HCT116 (cell line): ENCODE measurements at regions not wholly inside any gene's neighbourhood (a gene's known extent, or its start where the extent isn't known, plus 50 kb on each side); places are given as distances from the start of the nearest gene placed in this dataset.

Source experiments
- ATAC-seq: fragments of 200-7000 bp; cut with Tn5 transposase; 2 replicates; pipeline ENCODE4 v1.9.1; 2020; ENCODE audit warnings: mild to moderate bottlenecking, moderate library complexity
- BruUV-seq: library from RNA; stranded (reverse); fragments of 400-500 nt; replicated peaks from 2 replicates; lab custom pipeline; 2021; lab: Mats Ljungman, UMichigan
- CTCF ChIA-PET: fragments of 300-600 bp; sonication (Branson Sonifier 250); formaldehyde crosslinking; loops from one replicate; lab custom pipeline; 2021; ENCODE audit warnings: antibody characterized with exemption; lab: Charles Lee
- POLR2A ChIA-PET: fragments of 300-600, 350-600 bp; sonication (Branson Sonifier 250); formaldehyde crosslinking; loops from one replicate; lab custom pipeline; 2021; ENCODE audit warnings: antibody characterized with exemption; lab: Charles Lee
- RAD21 ChIA-PET, 2 experiments: fragments of 300-600 bp; sonication (Branson Sonifier 250); formaldehyde crosslinking; loops; one replicate each; lab custom pipeline; 2023; ENCODE audit warnings: low total read pairs in 2 of 2; ENCODE audit not compliant: uncharacterized antibody in 2 of 2, unreplicated experiment in 2 of 2, low non-redundant PET in 1 of 2; lab: Charles Lee
- DNase-seq: peaks from one replicate; pipeline ENCODE4 v3.0.0-alpha.2; 2010; ENCODE audit warnings: low read depth, low spot score
- H2AFZ ChIP-seq: fragments of 200-600 bp; shearing (Covaris generic), sonication (generic); 2 replicates; pipeline ENCODE4 v1.6.1; 2017; ENCODE audit warnings: low read depth, mixed run types, mixed read lengths, antibody characterized with exemption, low read length; ENCODE audit not compliant: poor library complexity, severe bottlenecking
- H3K27ac ChIP-seq: 2 replicates; pipeline ENCODE4 v1.5.1; 2012; ENCODE audit warnings: low read depth, low read length
- H3K27me3 ChIP-seq: fragments of 200-600 bp; sonication (generic); 2 replicates; pipeline ENCODE4 v1.6.1; 2016; ENCODE audit warnings: mixed run types, low read length, mixed read lengths; ENCODE audit not compliant: insufficient read depth
- H3K36me3 ChIP-seq, 2 experiments: fragments of 200-500 bp in 1 of 2; fragments of 200-600 bp in 1 of 2; sonication (Bioruptor generic) in 1 of 2; sonication (generic) in 1 of 2; 2 replicates each; pipeline versions ENCODE4 v1.5.1 to v1.6.1; 2014 to 2016; ENCODE audit warnings: low read length in 2 of 2, inconsistent platforms in 1 of 2, mixed read lengths in 1 of 2, mixed run types in 1 of 2; ENCODE audit not compliant: insufficient read depth in 2 of 2, control insufficient read depth in 1 of 2
- H3K4me1 ChIP-seq, 2 experiments: fragments of 200-600 bp in 1 of 2; sonication (generic) in 1 of 2; 2 replicates each; pipeline versions ENCODE4 v1.5.1 to v1.6.1; 2012 to 2017; ENCODE audit warnings: low read length in 2 of 2, inconsistent platforms in 1 of 2, mild to moderate bottlenecking in 1 of 2, mixed read lengths in 1 of 2, mixed run types in 1 of 2, moderate library complexity in 1 of 2; ENCODE audit not compliant: insufficient read depth in 2 of 2, control insufficient read depth in 1 of 2
- H3K4me2 ChIP-seq: fragments of 200-600 bp; sonication (generic); 2 replicates; pipeline ENCODE4 v1.6.1; 2017; ENCODE audit warnings: mixed run types, low read length, mixed read lengths
- H3K4me3 ChIP-seq, 2 experiments: fragments of 200-600 bp in 1 of 2; sonication (generic) in 1 of 2; replicated peaks in 1 of 2; 2 replicates each; pipeline ENCODE4 v1.5.1; 2011 to 2016; ENCODE audit warnings: low read length in 2 of 2, control low read depth in 1 of 2, low read depth in 1 of 2, mild to moderate bottlenecking in 1 of 2, mixed read lengths in 1 of 2, mixed run types in 1 of 2
- H3K79me2 ChIP-seq: fragments of 200-600 bp; sonication (generic); 2 replicates; pipeline ENCODE4 v1.6.1; 2017; ENCODE audit warnings: mild to moderate bottlenecking, mixed run types, low read length, moderate library complexity, mixed read lengths; ENCODE audit not compliant: insufficient read depth
- H3K9ac ChIP-seq: fragments of 200-600 bp; sonication (generic); 2 replicates; pipeline ENCODE4 v1.6.1; 2016; ENCODE audit warnings: low read length, mixed read lengths
- H3K9me2 ChIP-seq: fragments of 200-600 bp; sonication (generic), shearing (Covaris generic); 2 replicates; pipeline ENCODE4 v1.6.1; 2017; ENCODE audit warnings: mixed run types, mild to moderate bottlenecking, moderate library complexity; ENCODE audit not compliant: insufficient read depth
- H3K9me3 ChIP-seq, 2 experiments: fragments of 200-500 bp in 1 of 2; fragments of 200-600 bp in 1 of 2; sonication (Bioruptor generic) in 1 of 2; sonication (generic) in 1 of 2; 2 replicates each; pipeline ENCODE4 v1.6.1; 2014 to 2017; ENCODE audit warnings: low read length in 2 of 2, mixed read lengths in 2 of 2, inconsistent platforms in 1 of 2, low read depth in 1 of 2, mild to moderate bottlenecking in 1 of 2, mixed run types in 1 of 2, moderate library complexity in 1 of 2; ENCODE audit not compliant: control insufficient read depth in 1 of 2, insufficient read depth in 1 of 2
- H4K20me1 ChIP-seq: fragments of 200-600 bp; sonication (generic), shearing (Covaris generic); 2 replicates; pipeline ENCODE4 v1.6.1; 2017; ENCODE audit warnings: mixed run types, mild to moderate bottlenecking, moderate library complexity; ENCODE audit not compliant: insufficient read depth
- CBX3 ChIP-seq: IDR thresholded peaks from 2 replicates; pipeline ENCODE4 v1.6.1; 2012; ENCODE audit warnings: low read depth
- CEBPB ChIP-seq: IDR thresholded peaks from 2 replicates; pipeline ENCODE4 v1.6.1; 2012; ENCODE audit warnings: low read depth
- ELF1 ChIP-seq: IDR thresholded peaks from 2 replicates; pipeline ENCODE4 v1.6.1; 2012; ENCODE audit warnings: low read depth, borderline replicate concordance
- EZH2 ChIP-seq: fragments of 200-600 bp; sonication (generic); IDR thresholded peaks from 2 replicates; pipeline ENCODE4 v1.6.1; 2017; ENCODE audit warnings: antibody characterized with exemption, mixed run types
- EZH2phosphoT487 ChIP-seq: fragments of 200-600 bp; IDR thresholded peaks from 2 replicates; pipeline ENCODE4 v1.6.1; 2018; ENCODE audit warnings: antibody characterized with exemption, borderline replicate concordance
- POLR2A ChIP-seq: IDR thresholded peaks from 2 replicates; pipeline ENCODE4 v1.7.0; 2011; ENCODE audit warnings: borderline replicate concordance; ENCODE audit not compliant: insufficient read depth, insufficient read length; ENCODE audit errors: extremely low read depth
- RAD21 ChIP-seq: IDR thresholded peaks from 2 replicates; pipeline ENCODE4 v1.6.1; 2012; ENCODE audit warnings: low read depth, mild to moderate bottlenecking
- SIN3A ChIP-seq: IDR thresholded peaks from 2 replicates; pipeline ENCODE4 v1.6.1; 2012; ENCODE audit warnings: low read depth
- SP1 ChIP-seq: IDR thresholded peaks from 2 replicates; pipeline ENCODE4 v1.6.1; 2012; ENCODE audit warnings: low read depth
- TCF7L2 ChIP-seq: IDR thresholded peaks from 2 replicates; pipeline ENCODE4 v1.7.0; 2011; ENCODE audit warnings: borderline replicate concordance, inconsistent platforms; ENCODE audit not compliant: insufficient read depth, insufficient read length; ENCODE audit errors: extremely low read depth
- YY1 ChIP-seq: IDR thresholded peaks from 2 replicates; pipeline ENCODE4 v1.6.1; 2011; ENCODE audit warnings: low read length, low read depth, moderate library complexity, mild to moderate bottlenecking; ENCODE audit not compliant: insufficient replicate concordance; ENCODE audit errors: extremely low read depth
- ZBTB33 ChIP-seq: IDR thresholded peaks from 2 replicates; pipeline ENCODE4 v1.6.1; 2011; ENCODE audit warnings: mild to moderate bottlenecking, low read length, moderate library complexity; ENCODE audit not compliant: insufficient replicate concordance; ENCODE audit errors: extremely low read depth
- ZFX ChIP-seq: fragments of 450-650 bp; IDR thresholded peaks from 2 replicates; pipeline ENCODE4 v1.6.1; 2017
- ZNF274 ChIP-seq: fragments of 200-500 bp; sonication (Bioruptor generic); IDR thresholded peaks from 2 replicates; pipeline ENCODE4 v1.6.1; 2014; ENCODE audit warnings: mild to moderate bottlenecking, low read depth, low read length, inconsistent platforms
- intact Hi-C: fragments of 100-400 bp; cut with micrococcal nuclease; formaldehyde crosslinking; loops from 2 replicates; pipeline ENCODE4 v1.10.0; 2022
- TF ChIP-seq, protein P1 (sequence below), 3 experiments: fragments of 200-600 bp in 1 of 3; sonication (generic) in 1 of 3; IDR thresholded peaks in 2 of 3; conservative IDR thresholded peaks in 1 of 3; 2 replicates each; pipeline ENCODE4 v1.5.1; 2012 to 2017; ENCODE audit warnings: low read depth in 2 of 3, low read length in 2 of 3, antibody characterized with exemption in 1 of 3, borderline replicate concordance in 1 of 3, control low read depth in 1 of 3, mild to moderate bottlenecking in 1 of 3, mixed read lengths in 1 of 3, mixed run types in 1 of 3, moderate library complexity in 1 of 3; ENCODE audit not compliant: insufficient read depth in 1 of 3
- TF ChIP-seq, protein P2 (sequence below): IDR thresholded peaks from 2 replicates; pipeline ENCODE4 v1.6.1; 2012

DNA sequence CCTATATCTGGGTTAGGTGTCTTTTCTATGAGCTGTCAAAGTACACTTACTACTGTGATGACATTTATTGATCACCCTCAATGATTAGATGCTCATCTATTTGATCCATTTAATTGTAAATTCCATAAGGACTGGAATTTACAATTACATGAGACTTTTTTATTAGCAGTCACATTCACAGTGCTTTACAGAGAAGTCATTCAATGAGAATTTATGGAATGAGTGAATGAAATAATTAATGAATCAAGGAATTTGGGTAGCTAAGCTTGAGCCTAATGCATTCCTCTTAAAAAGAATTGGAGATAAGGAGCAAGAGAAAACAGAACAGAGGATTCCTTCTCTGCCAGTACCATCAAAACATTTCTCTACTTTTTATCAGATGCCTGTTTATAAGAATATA is 1437.5 kb upstream of the CDH8 start:
- BruUV-seq, result no TSS peak
- H3K4me2 ChIP-seq, result no peak overlapping the region
- POLR2A ChIA-PET, result no interaction called here
- no peak overlapping the region for H2AFZ ChIP-seq
- no peak for DNase-seq
- H4K20me1 ChIP-seq, result no peaks in the 10 kb centered on the region
- no peaks in the 10 kb centered on the region for H3K79me2 ChIP-seq
- no peaks in the 10 kb centered on the region for H3K27me3 ChIP-seq
- H3K36me3 ChIP-seq, result no peaks in the 10 kb centered on the region
- H3K4me1 ChIP-seq, result no peaks in the 10 kb centered on the region
- no peak overlapping the region for H3K9ac ChIP-seq
- ATAC-seq, result no peak
- CTCF ChIA-PET, result no interaction called here
- peaks cover 0 to 14% of the 10 kb centered on the region in 2 experiments; a peak in 2 of 4 replicates for H3K9me3 ChIP-seq
- no peaks in the 10 kb centered on the region for H3K9me2 ChIP-seq
- TF ChIP-seq RAD21 (no peak), ZBTB33 (no peak), CEBPB (no peak), CBX3 (no peak), EZH2 (no peak), TCF7L2 (no peak), ZFX (no peak), YY1 (no peak), SIN3A (no peak), SP1 (no peak), EZH2phosphoT487 (no peak), ZNF274 (no peak), ELF1 (no peak), POLR2A (no peak)
- TF ChIP-seq, protein P1, sequence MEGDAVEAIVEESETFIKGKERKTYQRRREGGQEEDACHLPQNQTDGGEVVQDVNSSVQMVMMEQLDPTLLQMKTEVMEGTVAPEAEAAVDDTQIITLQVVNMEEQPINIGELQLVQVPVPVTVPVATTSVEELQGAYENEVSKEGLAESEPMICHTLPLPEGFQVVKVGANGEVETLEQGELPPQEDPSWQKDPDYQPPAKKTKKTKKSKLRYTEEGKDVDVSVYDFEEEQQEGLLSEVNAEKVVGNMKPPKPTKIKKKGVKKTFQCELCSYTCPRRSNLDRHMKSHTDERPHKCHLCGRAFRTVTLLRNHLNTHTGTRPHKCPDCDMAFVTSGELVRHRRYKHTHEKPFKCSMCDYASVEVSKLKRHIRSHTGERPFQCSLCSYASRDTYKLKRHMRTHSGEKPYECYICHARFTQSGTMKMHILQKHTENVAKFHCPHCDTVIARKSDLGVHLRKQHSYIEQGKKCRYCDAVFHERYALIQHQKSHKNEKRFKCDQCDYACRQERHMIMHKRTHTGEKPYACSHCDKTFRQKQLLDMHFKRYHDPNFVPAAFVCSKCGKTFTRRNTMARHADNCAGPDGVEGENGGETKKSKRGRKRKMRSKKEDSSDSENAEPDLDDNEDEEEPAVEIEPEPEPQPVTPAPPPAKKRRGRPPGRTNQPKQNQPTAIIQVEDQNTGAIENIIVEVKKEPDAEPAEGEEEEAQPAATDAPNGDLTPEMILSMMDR (IDR thresholded peaks at IDR 0.05 in 2 of 3, conservative IDR thresholded peaks at IDR 0.05 in 1 of 3; ENCODE audit: borderline replicate concordance in 1 of 3, insufficient read depth in 1 of 3, low read depth in 2 of 3, low read length in 2 of 3), result no peak
- TF ChIP-seq, protein P2, sequence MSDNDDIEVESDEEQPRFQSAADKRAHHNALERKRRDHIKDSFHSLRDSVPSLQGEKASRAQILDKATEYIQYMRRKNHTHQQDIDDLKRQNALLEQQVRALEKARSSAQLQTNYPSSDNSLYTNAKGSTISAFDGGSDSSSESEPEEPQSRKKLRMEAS, result no peak
- no peak overlapping the region for H3K4me3 ChIP-seq
- RAD21 ChIA-PET, result no interaction called here
- intact Hi-C loops, result no loop called here
- H3K27ac ChIP-seq, result no peak overlapping the region
